Ovary (tissue), 7 donors: ENCODE measurements at regions not wholly inside any gene's neighbourhood (a gene's known extent, or its start where the extent isn't known, plus 50 kb on each side); places are given as distances from the start of the nearest gene placed in this dataset.
"Not testable (repeated sequence)": the region's sequence is repeated elsewhere in the genome, so short reads cannot be mapped to it uniquely, and the experiment has no call there.

Experiments used
- DNase-seq, 5 donors: peaks; one replicate each; pipeline ENCODE4 v3.0.0-alpha.2; 2019 to 2020
- H3K27ac ChIP-seq, 2 donors: fragments of 200-600 bp; one replicate each; pipeline versions ENCODE4 v1.5.1 to v1.8.0; 2019 to 2022
- H3K27me3 ChIP-seq: fragments of 200-600 bp; one replicate; pipeline ENCODE4 v1.8.0; 2022
- H3K36me3 ChIP-seq: fragments of 200-600 bp; sonication (generic); one replicate; pipeline ENCODE4 v1.5.1; 2019
- H3K4me1 ChIP-seq: one replicate; pipeline ENCODE4 v1.8.1; 2013; ENCODE audit warnings: mild to moderate bottlenecking, moderate library complexity; ENCODE audit not compliant: insufficient read depth
- H3K4me3 ChIP-seq: fragments of 200-600 bp; sonication (generic); one replicate; pipeline ENCODE4 v1.5.1; 2017
- H3K9me3 ChIP-seq, 2 donors: fragments of 200-600 bp in 1 of 2; sonication (generic) in 1 of 2; one replicate each; pipeline versions ENCODE4 v1.5.1 to v1.8.1; 2013 to 2019; ENCODE audit warnings: mild to moderate bottlenecking in 1 of 2, moderate library complexity in 1 of 2
- CTCF ChIP-seq, 3 donors: fragments of 450-650 bp in 2 of 3; fragments of 200-600 bp in 1 of 3; IDR thresholded peaks; one replicate each; pipeline versions ENCODE4 v1.5.1 to v1.8.0; 2016 to 2022; ENCODE audit warnings: antibody characterized with exemption in 3 of 3, mild to moderate bottlenecking in 1 of 3
- EP300 ChIP-seq: sonication (generic); formaldehyde crosslinking; IDR thresholded peaks from one replicate; pipeline ENCODE4 v1.6.1; 2017; ENCODE audit warnings: antibody characterized with exemption
- POLR2A ChIP-seq: fragments of 450-650 bp; IDR thresholded peaks from one replicate; pipeline ENCODE4 v1.6.1; 2017; ENCODE audit warnings: antibody characterized with exemption, mild to moderate bottlenecking, moderate library complexity
- WGBS, 3 donors: extraction: QIAGEN DNeasy Blood & Tissue Kit in 1 of 3; methylation state at CpG; one replicate each; pipeline versions ENCODE4 v1.1.5 to v1.1.7; 2013 to 2017; 5-methylcytosine and 5-hydroxymethylcytosine counted together
- intact Hi-C, 4 donors: fragments of 100-400 bp; cut with DNase I; formaldehyde crosslinking; loops; one replicate each; pipeline versions ENCODE4 v1.11.0 to v1.15.1; 2022 to 2023
- donor health status: DM: no; HTN: no; CAD: no; lungs with moderate emphysema.
- donor health status: DM: no; HTN: no; CAD: no.
- donor health status: Bipolar disorder and iron deficiency.
- donor health status: DM: no; HTN: no; CAD: no.
- donor health status: DM: yes; HTN: yes; CAD: no.

- intact Hi-C loops = no loop called here
- Histone ChIP-seq H3K27ac (no peak overlapping the region), H3K4me1 (no peaks in the 10 kb centered on the region), H3K27me3 (no peaks in the 10 kb centered on the region), H3K4me3 (no peak overlapping the region), H3K36me3 (no peaks in the 10 kb centered on the region), H3K9me3 (no peaks in the 10 kb centered on the region)
- no peak for DNase-seq
- TF ChIP-seq CTCF (IDR thresholded peaks at IDR 0.05) = no peak
- no peak for TF ChIP-seq EP300
- TF ChIP-seq POLR2A = no peak
- 26 to 34% (median 30%) methylated on average over 2 of the region's 2 CpGs for WGBS, 3 donors
Measured at GRCh38 chr3:89533275-89533674, 425.9 kb downstream of the EPHA3 start.

DNA sequence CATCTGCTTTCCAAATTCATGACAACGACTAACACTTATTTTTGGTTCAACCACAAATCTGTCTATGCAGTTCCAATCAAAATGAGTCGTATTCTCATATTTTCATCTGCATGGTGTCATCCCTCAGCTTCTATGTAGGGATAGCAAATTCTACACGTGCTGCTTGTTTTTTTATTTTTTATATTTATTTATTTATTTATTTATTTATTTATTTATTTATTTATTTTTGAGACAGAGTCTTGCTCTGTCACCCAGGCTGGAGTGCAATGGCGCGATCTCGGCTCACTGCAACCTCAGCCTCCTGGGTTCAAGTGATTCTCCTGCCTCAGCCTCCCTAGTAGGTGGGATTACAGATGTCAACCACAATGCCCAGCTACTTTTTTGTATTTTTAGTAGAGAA is 447.2 kb downstream of the EPHA3 start:
- H3K36me3 ChIP-seq, H3K27me3 ChIP-seq, H3K27ac ChIP-seq, intact Hi-C loops, H3K9me3 ChIP-seq, H3K4me1 ChIP-seq, DNase-seq, H3K4me3 ChIP-seq: not testable (repeated sequence)
- WGBS, 3 donors = 85 to 92% (median 89%) methylated on average over 6 of the region's 6 CpGs

DNA sequence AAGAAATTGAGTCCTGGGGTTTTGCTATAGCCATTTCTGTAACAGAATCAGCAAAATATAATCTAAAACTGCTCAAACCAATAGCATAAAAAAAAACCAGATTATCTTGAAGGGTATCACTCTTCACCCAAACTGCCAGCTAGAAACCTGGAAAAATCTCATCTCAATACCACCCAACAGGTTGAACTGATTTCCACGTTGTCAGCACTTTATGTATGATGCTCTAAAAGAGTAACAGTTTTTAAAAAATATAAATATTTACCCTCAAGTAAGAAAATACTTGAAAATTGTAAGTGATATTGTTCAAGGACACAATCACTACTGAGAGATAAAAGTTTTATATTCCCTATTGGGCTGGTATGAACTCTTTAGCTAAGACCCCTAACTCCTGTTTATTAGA is 451.3 kb downstream of the EPHA3 start:
- H3K4me1 ChIP-seq = peaks cover 2% of the 10 kb centered on the region
- WGBS, 3 donors = 14 to 32% (median 16%) methylated on average over 1 of the region's 1 CpG
- no peak overlapping the region for H3K27ac ChIP-seq
- intact Hi-C loops = no loop called here
- no peaks in the 10 kb centered on the region for H3K27me3 ChIP-seq
- H3K4me3 ChIP-seq = no peak overlapping the region
- TF ChIP-seq POLR2A (no peak), CTCF (IDR thresholded peaks at IDR 0.05) (no peak), EP300 (no peak)
- DNase-seq = no peak
- H3K9me3 ChIP-seq = no peaks in the 10 kb centered on the region
- H3K36me3 ChIP-seq = no peaks in the 10 kb centered on the region

- Histone ChIP-seq H3K27ac (no peak overlapping the region), H3K36me3 (no peaks in the 10 kb centered on the region), H3K27me3 (no peaks in the 10 kb centered on the region), H3K9me3 (no peaks in the 10 kb centered on the region), H3K4me3 (no peak overlapping the region), H3K4me1 (peaks cover 2% of the 10 kb centered on the region)
- intact Hi-C loops = no loop called here
- WGBS, 3 donors = 26 to 50% (median 39%) methylated on average over 1 of the region's 1 CpG
- DNase-seq = no peak
- no peak for TF ChIP-seq CTCF (IDR thresholded peaks at IDR 0.05)
- TF ChIP-seq EP300 = no peak
- no peak for TF ChIP-seq POLR2A
Measured at GRCh38 chr3:89560568-89560967, 453.1 kb downstream of the EPHA3 start.

DNA sequence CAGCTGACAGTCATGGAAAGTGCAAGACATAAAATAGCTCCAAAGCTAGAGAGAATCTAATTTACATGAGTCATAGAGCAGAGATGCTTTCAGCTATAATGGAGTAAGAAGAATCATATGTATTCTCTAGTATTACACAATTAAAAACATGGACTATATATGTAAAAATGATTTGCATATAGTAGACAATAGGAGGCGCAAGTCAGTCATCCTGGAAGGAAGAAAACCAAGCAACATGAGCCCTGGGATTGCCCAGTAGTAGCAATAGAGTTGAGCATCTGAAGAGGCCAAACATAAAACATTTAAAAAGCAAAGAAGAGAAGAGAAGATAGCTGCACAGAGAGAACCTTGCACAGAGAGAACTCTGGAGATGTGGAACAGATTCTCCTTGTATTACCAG is 455.0 kb downstream of the EPHA3 start:
- intact Hi-C loops = no loop called here
- Histone ChIP-seq H3K27me3 (no peaks in the 10 kb centered on the region), H3K9me3 (no peaks in the 10 kb centered on the region), H3K27ac (no peak overlapping the region), H3K36me3 (no peaks in the 10 kb centered on the region), H3K4me1 (peaks cover 2% of the 10 kb centered on the region), H3K4me3 (no peak overlapping the region)
- DNase-seq = no peak
- TF ChIP-seq POLR2A (no peak), EP300 (no peak), CTCF (IDR thresholded peaks at IDR 0.05) (no peak)
- 92 to 95% (median 92%) methylated on average over 1 of the region's 1 CpG for WGBS, 3 donors
